ENCODE measurements at regions not wholly inside any gene's neighbourhood (a gene's known extent, or its start where the extent isn't known, plus 50 kb on each side); places are given as distances from the start of the nearest gene placed in this dataset.
A peak's percentile ranks its signal among the peaks of the same experiment; 100 is the strongest.

DNA sequence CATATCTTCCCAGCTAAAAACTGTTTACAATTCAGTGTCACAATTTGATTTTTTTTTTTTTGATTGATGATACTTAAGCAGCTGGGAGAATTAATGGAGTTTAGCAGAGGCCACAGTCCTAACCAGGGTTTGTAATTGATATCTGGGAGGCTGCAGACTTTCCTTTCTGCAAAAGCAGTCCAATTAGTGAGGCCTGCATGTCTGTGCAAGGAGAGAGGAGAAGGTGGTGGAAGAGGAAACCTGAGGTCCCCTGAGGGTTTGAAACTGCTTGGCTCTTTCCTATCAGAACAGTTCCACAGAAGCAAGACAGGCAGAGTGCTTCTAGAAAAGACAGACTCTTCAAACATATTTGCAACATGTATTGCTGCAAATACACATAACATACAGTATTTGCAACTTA, 160.8 kb upstream of the KRR1 start:
- no peak overlapping the region for H3K4me2 ChIP-seq
- H3K27ac ChIP-seq (ENCODE audit: low read depth in 2 of 2, low read length in 1 of 2), result no peak overlapping the region
- ChIA-PET POLR2A (no interaction called here), CTCF (no interaction called here)
- H3K4me1 ChIP-seq (ENCODE audit: control insufficient read depth in 1 of 2, insufficient read depth in 2 of 2, low read depth in 1 of 2, low read length in 1 of 2), result peaks cover 3 to 4% of the 10 kb centered on the region in 2 experiments; a peak in 3 of 4 replicates
- no peak overlapping the region for H3K4me3 ChIP-seq (ENCODE audit: low read depth in 2 of 2, low read length in 1 of 2)
- no peaks in the 10 kb centered on the region for H4K20me1 ChIP-seq (ENCODE audit: insufficient read depth)
- no peak overlapping the region for H2AFZ ChIP-seq (ENCODE audit: low read depth)
- no peaks in the 10 kb centered on the region for H3F3A ChIP-seq (replicated peaks; ENCODE audit: insufficient read depth)
- H3K27me3 ChIP-seq (ENCODE audit: insufficient read depth), result no peaks in the 10 kb centered on the region
- no peaks in the 10 kb centered on the region for H3K36me3 ChIP-seq (replicated peaks in 1 of 2; ENCODE audit: control insufficient read depth in 1 of 2, insufficient read depth in 2 of 2, low read length in 1 of 2)
- H3K9me3 ChIP-seq, result no peaks in the 10 kb centered on the region
- no peaks in the 10 kb centered on the region for H3K79me2 ChIP-seq (ENCODE audit: insufficient read depth)
- peak; percentile 3 for DNase-seq
- no peak for TF ChIP-seq EZH2phosphoT487 (IDR thresholded peaks at IDR 0.05; ENCODE audit: borderline replicate concordance, low read depth)
- TF ChIP-seq MEF2A (IDR thresholded peaks at IDR 0.05; ENCODE audit: borderline replicate concordance, low read depth), result no peak
- no peak for TF ChIP-seq REST (IDR thresholded peaks at IDR 0.05; ENCODE audit: low read depth, low read length)
- TF ChIP-seq GABPA (IDR thresholded peaks at IDR 0.05; ENCODE audit: low read depth), result no peak
- no peak for TF ChIP-seq NFIC (IDR thresholded peaks at IDR 0.05; ENCODE audit: borderline replicate concordance)
- TF ChIP-seq USF2 (IDR thresholded peaks at IDR 0.05; ENCODE audit: borderline replicate concordance, low read depth, low read length), result no peak
- no peak for TF ChIP-seq YY1 (IDR thresholded peaks at IDR 0.05; ENCODE audit: low read depth)
- TF ChIP-seq SIN3A (IDR thresholded peaks at IDR 0.05; ENCODE audit: borderline replicate concordance, low read depth, low read length), result no peak
- TF ChIP-seq, protein P1, sequence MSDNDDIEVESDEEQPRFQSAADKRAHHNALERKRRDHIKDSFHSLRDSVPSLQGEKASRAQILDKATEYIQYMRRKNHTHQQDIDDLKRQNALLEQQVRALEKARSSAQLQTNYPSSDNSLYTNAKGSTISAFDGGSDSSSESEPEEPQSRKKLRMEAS (IDR thresholded peaks at IDR 0.05; ENCODE audit: low read depth), result no peak
- TF ChIP-seq TEAD4 (IDR thresholded peaks at IDR 0.05; ENCODE audit: borderline replicate concordance, insufficient read depth), result no peak
- TF ChIP-seq, protein P2, sequence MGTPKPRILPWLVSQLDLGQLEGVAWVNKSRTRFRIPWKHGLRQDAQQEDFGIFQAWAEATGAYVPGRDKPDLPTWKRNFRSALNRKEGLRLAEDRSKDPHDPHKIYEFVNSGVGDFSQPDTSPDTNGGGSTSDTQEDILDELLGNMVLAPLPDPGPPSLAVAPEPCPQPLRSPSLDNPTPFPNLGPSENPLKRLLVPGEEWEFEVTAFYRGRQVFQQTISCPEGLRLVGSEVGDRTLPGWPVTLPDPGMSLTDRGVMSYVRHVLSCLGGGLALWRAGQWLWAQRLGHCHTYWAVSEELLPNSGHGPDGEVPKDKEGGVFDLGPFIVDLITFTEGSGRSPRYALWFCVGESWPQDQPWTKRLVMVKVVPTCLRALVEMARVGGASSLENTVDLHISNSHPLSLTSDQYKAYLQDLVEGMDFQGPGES (IDR thresholded peaks at IDR 0.05; ENCODE audit: low read depth, low read length), result no peak
- no peaks in the 10 kb centered on the region for H3K9me2 ChIP-seq
- H3K9ac ChIP-seq, result no peak overlapping the region

GRCh38 chr12:75670216-75670615, 158.8 kb upstream of the KRR1 start:
- ChIA-PET POLR2A (no interaction called here), CTCF (interaction anchor here (0.7 kb wide), 1 partner anchor 47 kb away, joined by 3 read pairs; no protein-coding TSS in a partner anchor)
- WGBS (ENCODE audit: low lambda C conversion rate), result 68% methylated on average over 5 of the region's 5 CpGs
- no peaks in the 10 kb centered on the region for H3K9me3 ChIP-seq
- H4K20me1 ChIP-seq (ENCODE audit: insufficient read depth), result no peaks in the 10 kb centered on the region
- DNase-seq, result no peak
- no peaks in the 10 kb centered on the region for H3F3A ChIP-seq (replicated peaks; ENCODE audit: insufficient read depth)
- no peaks in the 10 kb centered on the region for H3K9me2 ChIP-seq
- no peaks in the 10 kb centered on the region for H3K79me2 ChIP-seq (ENCODE audit: insufficient read depth)
- H3K27ac ChIP-seq (ENCODE audit: low read depth in 2 of 2, low read length in 1 of 2), result no peak overlapping the region
- H2AFZ ChIP-seq (ENCODE audit: low read depth), result no peak overlapping the region
- H3K27me3 ChIP-seq (ENCODE audit: insufficient read depth), result no peaks in the 10 kb centered on the region
- no peaks in the 10 kb centered on the region for H3K36me3 ChIP-seq (replicated peaks in 1 of 2; ENCODE audit: control insufficient read depth in 1 of 2, insufficient read depth in 2 of 2, low read length in 1 of 2)
- no peak overlapping the region for H3K4me2 ChIP-seq
- no peak overlapping the region for H3K4me3 ChIP-seq (ENCODE audit: low read depth in 2 of 2, low read length in 1 of 2)
- peaks cover 4 to 12% of the 10 kb centered on the region in 2 experiments; a peak in 3 of 4 replicates for H3K4me1 ChIP-seq (ENCODE audit: control insufficient read depth in 1 of 2, insufficient read depth in 2 of 2, low read depth in 1 of 2, low read length in 1 of 2)
- H3K9ac ChIP-seq, result no peak overlapping the region
- TF ChIP-seq NRF1 (IDR thresholded peaks at IDR 0.05; ENCODE audit: low read depth, low read length), result no peak
- no peak for TF ChIP-seq REST (IDR thresholded peaks at IDR 0.05; ENCODE audit: low read depth, low read length)
- TF ChIP-seq, protein P3, sequence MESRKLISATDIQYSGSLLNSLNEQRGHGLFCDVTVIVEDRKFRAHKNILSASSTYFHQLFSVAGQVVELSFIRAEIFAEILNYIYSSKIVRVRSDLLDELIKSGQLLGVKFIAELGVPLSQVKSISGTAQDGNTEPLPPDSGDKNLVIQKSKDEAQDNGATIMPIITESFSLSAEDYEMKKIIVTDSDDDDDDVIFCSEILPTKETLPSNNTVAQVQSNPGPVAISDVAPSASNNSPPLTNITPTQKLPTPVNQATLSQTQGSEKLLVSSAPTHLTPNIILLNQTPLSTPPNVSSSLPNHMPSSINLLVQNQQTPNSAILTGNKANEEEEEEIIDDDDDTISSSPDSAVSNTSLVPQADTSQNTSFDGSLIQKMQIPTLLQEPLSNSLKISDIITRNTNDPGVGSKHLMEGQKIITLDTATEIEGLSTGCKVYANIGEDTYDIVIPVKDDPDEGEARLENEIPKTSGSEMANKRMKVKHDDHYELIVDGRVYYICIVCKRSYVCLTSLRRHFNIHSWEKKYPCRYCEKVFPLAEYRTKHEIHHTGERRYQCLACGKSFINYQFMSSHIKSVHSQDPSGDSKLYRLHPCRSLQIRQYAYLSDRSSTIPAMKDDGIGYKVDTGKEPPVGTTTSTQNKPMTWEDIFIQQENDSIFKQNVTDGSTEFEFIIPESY (IDR thresholded peaks at IDR 0.05; ENCODE audit: borderline replicate concordance, low read depth), result no peak
- TF ChIP-seq RXRA (IDR thresholded peaks at IDR 0.05; ENCODE audit: borderline replicate concordance, low read depth), result no peak
- no peak for TF ChIP-seq ELF1 (IDR thresholded peaks at IDR 0.05)
- TF ChIP-seq FOXJ3 (CRISPR knock-in tag; IDR thresholded peaks at IDR 0.05), result no peak
